Uterus (tissue), 3 donors: ENCODE measurements at regions not wholly inside any gene's neighbourhood (a gene's known extent, or its start where the extent isn't known, plus 50 kb on each side); places are given as distances from the start of the nearest gene placed in this dataset.

Source experiments
- DNase-seq, 2 donors: peaks; one replicate each; pipeline ENCODE4 v3.0.0-alpha.2; 2019 to 2020
- H3K27ac ChIP-seq, 2 donors: fragments of 200-600 bp; sonication (generic); 1 replicate in 1 of 2; 2 replicates in 1 of 2; pipeline ENCODE4 v1.5.1; 2016 to 2018
- H3K27me3 ChIP-seq, 2 donors: fragments of 200-600 bp; sonication (generic); one replicate each; pipeline ENCODE4 v1.5.1; 2018 to 2019; ENCODE audit warnings: control low read depth in 1 of 2
- H3K36me3 ChIP-seq, 2 donors: fragments of 200-600 bp; sonication (generic); one replicate each; pipeline ENCODE4 v1.5.1; 2019; ENCODE audit warnings: control low read depth in 1 of 2
- H3K4me1 ChIP-seq, 2 donors: fragments of 200-600 bp; sonication (generic); one replicate each; pipeline ENCODE4 v1.5.1; 2018 to 2019; ENCODE audit warnings: control low read depth in 1 of 2
- H3K4me3 ChIP-seq, 2 donors: fragments of 200-600 bp; sonication (generic); 1 replicate in 1 of 2; 2 replicates in 1 of 2; pipeline ENCODE4 v1.5.1; 2018 to 2019; ENCODE audit warnings: mild to moderate bottlenecking in 1 of 2
- H3K9me3 ChIP-seq, 2 donors: fragments of 200-600 bp; sonication (generic); one replicate each; pipeline ENCODE4 v1.5.1; 2019; ENCODE audit warnings: control low read depth in 1 of 2
- CTCF ChIP-seq, 4 experiments: fragments of 200-600 bp in 2 of 4; fragments of 450-650 bp in 2 of 4; sonication (generic) in 2 of 4; IDR thresholded peaks; one replicate each; pipeline ENCODE4 v1.5.1; 2016 to 2019; ENCODE audit warnings: antibody characterized with exemption in 4 of 4, mild to moderate bottlenecking in 2 of 4, moderate library complexity in 1 of 4
- POLR2A ChIP-seq, 2 donors: fragments of 450-650 bp; IDR thresholded peaks; one replicate each; pipeline ENCODE4 v1.6.1; 2016; ENCODE audit warnings: antibody characterized with exemption in 2 of 2, mild to moderate bottlenecking in 1 of 2, moderate library complexity in 1 of 2
- intact Hi-C: fragments of 100-400 bp; cut with DNase I; formaldehyde crosslinking; loops from one replicate; pipeline ENCODE4 v1.15.1; 2023; ENCODE audit warnings: low total_unique reads
- donor health status: DM: yes; HTN: yes; CAD: no.

GRCh38 chr1:168380945-168381344 is 100.3 kb downstream of the TBX19 start:
- Histone ChIP-seq H3K27me3 (no peaks in the 10 kb centered on the region), H3K9me3 (no peaks in the 10 kb centered on the region), H3K4me3 (no peak overlapping the region), H3K4me1 (no peaks in the 10 kb centered on the region), H3K36me3 (no peaks in the 10 kb centered on the region), H3K27ac (no peak overlapping the region)
- intact Hi-C loops = no loop called here
- no peak for DNase-seq
- TF ChIP-seq POLR2A (IDR thresholded peaks at IDR 0.05) = no peak
- no peak for TF ChIP-seq CTCF (IDR thresholded peaks at IDR 0.05)

GRCh38 chr1:168379104-168379860 is 98.6 kb downstream of the TBX19 start:
- TF ChIP-seq CTCF (IDR thresholded peaks at IDR 0.05) = no peak
- TF ChIP-seq POLR2A (IDR thresholded peaks at IDR 0.05) = no peak

GRCh38 chr1:168375566-168376300 is 95.1 kb downstream of the TBX19 start:
- Histone ChIP-seq H3K9me3 (no peaks in the 10 kb centered on the region), H3K27me3 (no peaks in the 10 kb centered on the region), H3K4me1 (no peaks in the 10 kb centered on the region), H3K36me3 (no peaks in the 10 kb centered on the region), H3K4me3 (no peak overlapping the region), H3K27ac (no peak overlapping the region)
- intact Hi-C loops = no loop called here
- no peak for DNase-seq
- no peak for TF ChIP-seq POLR2A (IDR thresholded peaks at IDR 0.05)

More at GRCh38 chr1:168379104-168379860, 98.6 kb downstream of the TBX19 start:
- no peaks in the 10 kb centered on the region for H3K4me1 ChIP-seq
- intact Hi-C loops = no loop called here
- H3K4me3 ChIP-seq = no peak overlapping the region
- H3K36me3 ChIP-seq = no peaks in the 10 kb centered on the region
- DNase-seq = no peak
- H3K27me3 ChIP-seq = no peaks in the 10 kb centered on the region
- H3K9me3 ChIP-seq = no peaks in the 10 kb centered on the region
- H3K27ac ChIP-seq = no peak overlapping the region

GRCh38 chr1:168374566-168374965 is 93.9 kb downstream of the TBX19 start:
- TF ChIP-seq POLR2A (IDR thresholded peaks at IDR 0.05) = no peak
- TF ChIP-seq CTCF (IDR thresholded peaks at IDR 0.05) = no peak
- intact Hi-C loops = no loop called here
- no peaks in the 10 kb centered on the region for H3K4me1 ChIP-seq
- peak overlapping the region; percentile 58 to 71 for H3K27ac ChIP-seq
- H3K27me3 ChIP-seq = no peaks in the 10 kb centered on the region
- H3K9me3 ChIP-seq = no peaks in the 10 kb centered on the region
- no peak overlapping the region for H3K4me3 ChIP-seq
- no peaks in the 10 kb centered on the region for H3K36me3 ChIP-seq
- no peak for DNase-seq

- peak; percentile 77 to 81 for DNase-seq
- no peaks in the 10 kb centered on the region for H3K36me3 ChIP-seq
- H3K9me3 ChIP-seq = no peaks in the 10 kb centered on the region
- intact Hi-C loops = no loop called here
- no peaks in the 10 kb centered on the region for H3K4me1 ChIP-seq
- H3K27ac ChIP-seq = peak overlapping the region; percentile 58 to 71
- H3K4me3 ChIP-seq = no peak overlapping the region
- TF ChIP-seq CTCF (IDR thresholded peaks at IDR 0.05) = no peak
- no peak for TF ChIP-seq POLR2A (IDR thresholded peaks at IDR 0.05)
- no peaks in the 10 kb centered on the region for H3K27me3 ChIP-seq
Measured at GRCh38 chr1:168373869-168374268, 93.2 kb downstream of the TBX19 start.
